HG02642 (cell line): ENCODE measurements at regions not wholly inside any gene's neighbourhood (a gene's known extent, or its start where the extent isn't known, plus 50 kb on each side); places are given as distances from the start of the nearest gene placed in this dataset.

ENCODE experiments used
- ATAC-seq: cut with Tn5 transposase; IDR thresholded peaks from one replicate; pipeline ENCODE4 v1.9.1; 2021; ENCODE audit warnings: mild to moderate bottlenecking; ENCODE audit not compliant: unreplicated experiment, poor library complexity

- no peak for ATAC-seq
These were observed 123.5 kb downstream of the TEX29 start for GRCh38 chr13:111443981-111444380.

DNA sequence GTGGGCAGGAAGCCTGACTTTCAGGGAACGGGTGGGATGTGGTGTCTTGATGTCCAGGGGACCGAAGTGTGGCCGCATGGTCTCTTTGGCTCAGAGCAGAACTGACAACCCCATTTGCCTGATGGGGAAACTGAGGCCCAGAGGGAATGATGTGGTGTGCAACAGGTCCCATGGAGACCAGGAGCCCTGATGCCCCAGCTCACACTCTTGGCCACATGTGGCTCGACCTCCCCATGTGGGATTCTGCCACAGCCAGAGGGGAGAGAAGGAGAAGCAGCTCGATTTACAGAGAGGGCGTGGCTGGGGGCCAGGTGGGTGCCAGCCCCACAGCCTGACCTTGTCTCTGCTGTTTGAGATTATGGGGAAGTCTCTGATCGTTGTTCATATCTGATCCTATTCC, 128.1 kb downstream of the TEX29 start:
- no peak for ATAC-seq

DNA sequence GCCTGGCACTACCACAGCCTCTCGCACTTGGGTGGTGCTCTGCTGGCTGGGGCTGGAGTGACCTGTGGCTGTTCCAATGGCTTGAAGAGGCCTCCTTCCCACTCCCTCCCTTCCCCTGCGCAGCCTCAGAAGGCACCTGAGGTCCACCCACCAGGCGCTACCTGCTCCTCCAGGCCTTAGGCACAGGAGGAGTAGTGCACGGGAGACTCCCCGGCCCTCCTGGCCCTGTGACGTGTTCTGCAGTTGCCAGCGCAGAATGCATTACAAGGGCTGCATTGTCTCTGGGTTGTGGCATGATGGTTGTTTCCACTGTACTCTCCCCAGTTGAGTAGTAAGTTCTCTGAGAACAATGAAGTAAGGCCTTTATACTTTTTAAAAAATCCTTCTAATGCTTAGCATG, 128.6 kb downstream of the TEX29 start:
- ATAC-seq, result no peak

DNA sequence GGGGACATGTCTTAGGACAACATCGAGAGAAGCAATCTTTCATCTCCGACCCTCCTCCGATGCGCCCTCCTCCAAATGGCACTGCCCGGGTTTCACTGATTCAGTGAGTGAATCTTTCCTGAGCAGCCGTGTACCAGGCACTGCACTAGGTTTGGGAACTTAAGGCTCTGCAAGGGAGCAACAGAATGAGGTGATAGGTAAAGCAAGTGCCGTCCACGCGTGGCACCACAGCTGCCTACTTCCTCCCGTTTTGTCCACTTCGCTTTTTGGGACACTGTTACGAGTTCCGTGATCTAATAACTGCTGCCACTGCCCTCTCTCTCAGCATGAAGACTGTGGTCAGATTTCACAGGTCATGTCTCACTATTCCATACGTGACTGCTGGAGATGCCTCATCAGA, 131.0 kb downstream of the TEX29 start:
- ATAC-seq, result no peak

DNA sequence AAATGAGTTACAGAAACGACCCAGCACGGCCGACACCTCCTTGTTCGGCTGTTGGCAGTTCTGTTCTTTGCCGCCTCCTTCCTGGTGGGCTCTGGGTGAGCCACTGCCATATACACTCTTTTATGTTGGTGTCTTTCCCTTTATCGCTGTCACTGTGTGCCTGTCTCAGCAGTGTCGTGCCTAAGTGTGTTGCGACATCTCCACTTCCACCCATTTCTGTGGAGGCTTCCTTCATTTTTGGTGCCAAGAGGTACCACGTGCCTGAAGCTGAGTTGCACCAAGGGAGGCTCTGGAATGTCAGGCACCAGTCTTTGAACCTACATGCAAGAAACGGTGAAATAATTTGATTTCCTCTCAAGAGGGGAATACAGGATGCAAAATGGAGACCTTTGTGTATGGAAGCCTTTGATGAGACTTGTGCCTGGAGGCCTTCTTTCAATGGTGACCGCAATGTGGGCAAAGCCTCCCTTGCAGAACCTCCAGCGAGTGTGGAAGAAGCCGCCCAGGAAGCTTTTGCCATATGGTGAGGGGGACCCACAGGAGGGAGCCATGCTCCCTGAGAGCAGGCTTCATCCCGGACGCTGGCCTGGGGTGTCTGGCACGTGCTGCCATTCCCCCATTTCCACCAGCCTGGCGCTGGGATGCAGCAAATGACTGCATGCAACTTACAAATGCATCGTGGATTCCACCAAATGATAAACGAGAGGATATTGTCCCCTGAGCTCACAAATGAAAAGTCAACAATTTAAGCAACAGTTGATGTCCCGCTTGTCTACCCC, 136.2 kb downstream of the TEX29 start:
- no peak for ATAC-seq

DNA sequence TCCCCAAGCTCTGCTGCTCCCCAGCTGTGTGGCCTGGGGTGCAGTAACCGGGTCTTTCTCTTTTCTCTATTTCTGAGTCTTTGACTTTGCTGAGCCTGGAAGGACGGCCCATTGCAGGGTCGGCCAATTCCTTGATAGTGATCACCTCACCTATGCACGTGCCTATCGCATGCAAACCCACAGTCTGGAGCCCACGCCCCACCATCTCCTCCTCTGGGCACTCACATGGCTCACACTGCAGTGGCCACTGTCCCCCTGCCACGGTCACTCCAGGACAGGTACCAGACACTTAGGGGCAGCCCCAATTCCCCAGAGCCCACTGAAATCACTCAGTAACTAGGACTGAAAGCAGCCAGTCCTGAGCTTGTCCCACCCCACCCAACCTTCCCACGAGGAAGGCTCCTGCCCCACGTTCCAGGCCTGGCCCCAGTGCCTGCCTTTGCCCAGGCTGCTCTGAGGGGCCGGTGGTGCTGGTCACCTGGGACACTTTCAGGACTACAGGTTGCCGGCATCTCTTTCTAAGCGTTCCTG, 137.6 kb downstream of the TEX29 start:
- ATAC-seq, result no peak

GRCh38 chr13:111458739-111459138, 138.3 kb downstream of the TEX29 start:
- no peak for ATAC-seq

- no peak for ATAC-seq
These were observed 139.5 kb downstream of the TEX29 start for GRCh38 chr13:111459803-111460547.

DNA sequence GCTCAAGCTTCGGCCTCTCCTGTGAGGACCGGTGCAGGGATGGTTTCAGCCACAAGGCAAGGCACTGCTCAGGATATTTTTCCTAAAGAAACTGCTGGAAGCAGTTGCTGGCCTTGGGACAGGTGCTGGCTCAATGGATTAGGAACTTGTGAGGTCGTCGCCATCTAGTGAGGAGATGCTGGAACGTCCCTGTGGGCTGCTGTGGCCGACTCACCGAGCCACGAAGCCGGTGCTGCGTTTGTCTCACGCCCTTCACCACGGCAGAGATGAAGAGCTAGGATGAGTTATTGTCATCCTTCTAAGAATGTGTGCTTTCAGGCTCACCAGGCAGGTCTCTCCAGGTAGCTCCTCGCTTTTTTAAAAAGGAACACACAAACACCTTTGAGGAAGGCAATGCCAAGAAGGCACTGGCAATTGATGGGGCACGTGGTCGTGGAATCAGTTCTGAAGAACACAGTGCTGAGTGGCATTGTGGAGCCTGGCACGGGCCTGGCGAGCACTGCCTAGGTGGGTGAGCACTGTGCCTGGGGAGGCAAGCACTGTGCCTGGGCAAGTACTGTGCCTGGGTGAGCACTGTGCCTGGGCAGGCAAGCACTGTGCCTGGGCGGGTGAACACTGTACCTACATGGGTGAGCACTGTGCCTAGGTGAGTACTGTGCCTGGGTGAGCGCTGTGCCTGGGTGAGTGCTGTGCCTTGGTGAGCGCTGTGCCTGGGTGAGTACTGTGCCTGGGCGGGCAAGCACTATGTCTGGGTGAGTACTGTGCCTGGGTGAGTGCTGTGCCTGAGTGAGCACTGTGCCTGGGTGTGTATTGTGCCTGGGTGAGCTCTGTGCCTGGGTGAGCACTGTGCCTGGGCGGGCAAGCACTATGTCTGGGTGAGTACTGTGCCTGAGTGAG, 140.4 kb downstream of the TEX29 start:
- no peak for ATAC-seq

GRCh38 chr13:111461445-111462149, 141.2 kb downstream of the TEX29 start:
- ATAC-seq, result no peak

DNA sequence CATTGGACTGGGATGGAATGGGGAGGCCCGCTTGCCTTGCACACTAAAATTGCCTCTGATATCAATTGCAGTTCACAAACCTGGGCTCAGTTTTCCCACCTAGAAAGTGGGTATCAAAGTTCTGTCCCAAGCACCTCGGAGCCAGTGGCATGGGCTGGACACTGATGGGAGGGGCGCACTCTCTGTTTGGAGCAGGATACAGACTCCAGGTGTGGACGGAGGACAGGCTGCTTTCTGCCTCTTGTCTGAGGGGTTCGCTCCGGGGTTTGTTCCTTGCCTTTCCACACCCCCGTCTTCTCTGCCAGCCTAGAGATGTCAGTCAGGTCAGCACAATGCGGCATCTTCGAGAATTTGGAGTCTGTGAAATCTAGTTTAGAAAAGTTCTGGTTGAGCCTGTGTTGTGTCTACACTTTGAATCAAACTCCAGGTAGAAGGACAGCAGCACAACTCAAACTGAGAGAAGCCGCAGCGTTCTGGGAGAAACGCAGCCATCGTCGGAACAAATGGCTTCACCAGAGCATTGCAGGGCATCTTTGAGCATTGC, 141.9 kb downstream of the TEX29 start:
- no peak for ATAC-seq

DNA sequence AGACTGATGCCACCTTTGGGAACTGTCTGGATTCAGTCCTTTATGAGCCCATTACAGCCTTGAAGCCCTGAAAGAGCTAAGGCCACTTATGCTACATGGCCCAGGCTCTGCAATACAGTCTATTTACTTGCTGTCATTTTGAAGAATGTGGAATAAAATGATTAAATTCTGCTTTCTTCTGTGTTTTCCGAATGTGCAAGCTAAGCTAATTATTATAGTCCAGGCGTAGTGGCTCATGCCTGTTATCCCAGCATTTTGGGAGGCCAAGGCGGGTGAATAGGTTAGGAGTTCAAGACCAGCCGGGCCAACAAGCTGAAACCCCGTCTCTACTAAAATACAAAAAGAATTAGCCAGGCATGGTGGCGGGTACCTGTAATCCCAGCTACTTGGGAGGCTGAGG, 142.5 kb downstream of the TEX29 start:
- no peak for ATAC-seq

DNA sequence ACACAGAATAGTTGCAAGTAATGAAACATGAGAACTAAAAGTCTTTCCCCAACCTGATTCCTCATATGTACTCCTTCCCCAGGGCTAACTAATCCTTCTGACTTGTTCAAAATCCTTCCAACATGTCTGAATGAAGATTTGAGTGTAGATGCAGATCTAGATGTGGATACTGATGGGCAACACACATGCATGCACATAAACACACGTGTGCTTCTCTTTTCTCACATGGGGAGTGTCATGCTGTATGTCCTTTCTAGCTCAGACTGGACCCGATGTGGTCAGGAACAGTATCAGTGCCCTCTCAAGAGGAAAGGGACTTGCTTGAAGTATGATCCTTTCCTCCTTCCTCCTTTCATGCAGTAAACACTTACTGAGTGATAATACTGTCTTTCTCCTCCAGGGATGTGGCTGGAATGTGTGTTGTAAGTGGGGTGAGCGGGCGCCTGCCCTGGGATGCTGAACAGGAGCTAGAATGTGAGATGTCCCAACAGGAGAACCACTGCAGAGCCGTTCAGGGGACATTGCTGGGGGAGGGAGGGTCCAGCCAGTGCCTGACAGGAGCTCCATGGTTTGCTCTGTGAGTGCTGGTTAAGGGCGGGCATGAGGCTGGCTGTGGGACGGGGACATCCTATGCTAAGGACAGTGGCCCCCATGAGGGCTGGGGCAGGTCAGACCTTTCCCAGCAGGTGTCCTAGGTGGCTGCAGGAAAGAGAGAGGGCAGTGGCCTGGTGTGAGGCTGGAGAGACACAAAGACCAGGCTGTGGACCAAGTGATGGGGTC, 146.9 kb downstream of the TEX29 start:
- no peak for ATAC-seq

DNA sequence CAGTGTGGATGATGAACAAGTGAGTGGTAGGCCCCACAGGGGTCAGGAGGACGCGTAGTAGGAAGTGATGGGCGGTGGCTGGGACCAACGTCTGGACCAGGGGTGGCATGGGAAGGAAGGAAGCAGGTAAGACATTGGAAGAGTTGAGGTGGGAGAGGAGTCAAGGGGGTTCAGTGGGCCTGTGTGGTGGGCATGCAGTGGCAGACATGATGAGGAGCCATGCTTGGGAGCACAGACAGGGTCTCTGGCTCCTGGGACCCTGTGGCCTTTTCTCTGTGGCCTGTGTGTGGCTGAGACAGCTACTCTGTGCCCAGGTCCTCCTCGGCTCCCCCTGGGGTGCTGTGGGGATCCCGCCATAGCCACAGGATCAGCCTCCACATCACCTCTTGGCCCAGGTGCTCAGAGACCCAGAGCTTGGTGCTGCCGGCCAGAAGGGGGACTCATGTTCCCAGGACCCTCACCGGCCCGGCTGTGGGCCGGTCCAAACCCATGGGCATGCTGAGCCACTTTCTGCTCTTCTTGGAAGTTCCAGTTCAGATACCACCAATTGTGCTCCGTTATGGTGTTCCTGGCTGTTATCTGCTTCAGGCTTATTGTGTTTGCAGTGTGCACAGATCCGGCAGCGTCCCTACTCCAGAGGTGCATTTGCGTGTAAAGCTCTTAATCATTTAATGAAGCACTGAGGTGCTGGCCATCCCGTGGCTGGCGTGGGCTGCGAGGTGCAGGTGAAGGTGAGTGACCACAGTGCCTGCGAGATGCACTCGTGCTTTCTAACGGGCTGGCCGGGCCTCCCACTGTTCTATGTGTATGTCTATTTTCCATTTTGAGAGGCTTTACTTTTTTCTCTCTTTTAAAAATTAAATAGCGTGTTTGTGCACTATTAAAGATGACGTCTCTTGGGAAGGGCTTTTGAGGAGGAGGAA, 147.9 kb downstream of the TEX29 start:
- no peak for ATAC-seq

- no peak for ATAC-seq
These were observed 149.0 kb downstream of the TEX29 start for GRCh38 chr13:111469450-111469849.

DNA sequence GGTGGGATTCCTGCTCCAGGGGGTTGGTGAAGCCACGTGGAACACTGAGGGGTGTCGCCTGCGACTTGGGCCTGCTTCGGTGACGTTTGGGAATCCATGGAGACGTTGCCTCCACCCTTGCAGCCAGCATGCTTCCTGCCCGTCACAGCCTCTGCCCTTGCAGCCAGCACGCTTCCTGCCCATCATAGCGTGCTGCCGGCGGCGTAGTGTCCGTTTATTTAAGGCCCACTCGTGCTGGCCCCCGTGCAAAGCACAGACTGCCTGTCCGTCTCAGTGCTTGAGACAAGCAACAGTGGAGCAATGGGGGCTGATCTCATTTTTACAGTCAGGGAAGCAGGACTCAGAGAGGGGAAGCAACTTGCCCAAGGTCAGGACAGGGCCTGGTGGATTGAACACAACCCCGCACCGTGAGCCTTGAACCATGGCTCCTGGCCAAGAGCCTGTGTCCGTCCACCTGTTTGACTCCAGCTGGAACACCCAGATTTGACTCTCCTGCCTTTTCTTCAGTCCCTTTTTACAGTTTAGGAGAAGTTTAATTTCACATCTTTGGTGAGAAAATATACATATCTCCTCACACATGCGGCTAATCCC, 149.6 kb downstream of the TEX29 start:
- ATAC-seq, result no peak

DNA sequence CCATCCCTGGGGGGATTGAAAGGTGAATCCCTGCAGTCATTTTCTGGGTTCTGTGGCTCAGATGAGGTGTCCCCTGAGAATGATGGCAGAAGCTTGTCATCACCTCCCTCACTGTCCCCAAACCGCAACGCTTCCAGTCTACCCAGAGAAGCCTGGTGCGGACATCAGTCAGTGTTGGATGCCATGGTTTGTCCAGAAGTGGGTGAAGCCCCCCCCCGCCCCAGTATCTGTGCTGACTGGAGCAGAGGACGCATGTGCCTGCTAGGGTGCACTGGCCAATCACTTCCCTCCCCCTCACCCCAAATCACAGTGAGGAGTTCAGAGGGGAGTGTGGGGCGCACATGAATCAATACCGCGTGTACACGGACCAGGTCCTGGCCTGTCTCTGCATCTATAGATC, 150.5 kb downstream of the TEX29 start:
- ATAC-seq, result no peak

GRCh38 chr13:111472083-111472482, 151.6 kb downstream of the TEX29 start:
- no peak for ATAC-seq
